ENCODE measurements at regions not wholly inside any gene's neighbourhood (a gene's known extent, or its start where the extent isn't known, plus 50 kb on each side); places are given as distances from the start of the nearest gene placed in this dataset.

DNA sequence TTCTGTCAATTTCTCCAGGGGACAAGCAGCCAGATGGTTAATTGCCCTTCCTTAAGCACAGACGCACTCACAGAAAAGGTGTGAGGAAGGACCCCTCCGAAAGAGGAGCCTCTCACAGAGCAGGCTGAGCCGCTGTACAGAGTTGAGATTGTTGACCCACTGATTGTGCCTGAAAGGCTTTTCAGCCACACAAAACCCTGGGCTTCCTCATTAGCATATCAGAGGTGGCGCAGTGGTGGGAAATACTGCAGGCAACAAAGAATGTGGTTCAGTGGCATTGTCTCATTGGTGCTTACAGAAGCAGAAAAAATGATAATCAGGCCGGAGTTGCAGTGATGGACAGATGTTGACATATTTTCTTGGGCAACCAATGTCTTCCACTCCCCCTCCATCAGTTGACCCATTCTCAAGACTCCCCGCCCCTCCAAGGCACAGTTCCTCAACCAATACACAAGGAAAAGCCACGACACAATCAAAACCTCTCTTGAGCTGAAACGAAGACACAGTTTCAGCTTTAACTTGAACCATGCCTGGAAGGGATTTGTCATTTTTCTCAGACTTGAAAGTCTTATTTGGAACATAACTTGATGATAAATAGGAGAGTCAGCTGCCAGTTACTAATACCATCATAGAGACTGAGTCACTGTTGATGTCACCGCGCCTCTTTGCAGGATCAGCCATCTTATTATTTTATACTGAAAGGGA lies 53.1 kb downstream of the ATXN3L start:
- no peak for DNase-seq (ENCODE audit: low read depth in 2 of 2)

DNA sequence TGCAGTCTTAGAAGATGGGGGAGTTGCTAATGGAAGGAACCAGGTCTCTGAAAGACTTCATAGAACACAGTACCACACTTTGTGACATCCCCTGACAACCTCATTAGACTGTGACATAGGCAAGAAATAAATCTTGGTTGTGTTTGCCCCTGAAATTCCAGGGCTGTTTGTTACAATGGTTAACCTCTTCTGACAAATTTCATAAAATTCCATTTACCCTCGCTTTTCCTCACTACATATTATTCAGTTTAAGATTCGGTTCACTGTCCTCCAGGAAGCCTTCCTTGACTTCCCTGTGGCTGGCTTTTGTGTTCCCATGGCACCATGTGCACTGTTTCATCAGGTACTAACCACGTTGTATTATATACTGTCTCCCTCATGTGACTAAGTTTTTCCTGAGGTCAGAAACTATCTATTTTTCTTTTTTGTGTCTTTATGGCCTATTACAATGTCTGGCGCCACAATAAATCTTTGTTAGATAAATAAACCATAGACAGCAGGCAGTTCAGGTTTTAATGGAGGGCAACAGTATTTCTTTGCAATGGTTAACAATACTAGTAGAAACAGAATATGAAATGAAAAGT lies 54.2 kb downstream of the ATXN3L start:
- DNase-seq (ENCODE audit: low read depth in 2 of 2) = no peak

DNA sequence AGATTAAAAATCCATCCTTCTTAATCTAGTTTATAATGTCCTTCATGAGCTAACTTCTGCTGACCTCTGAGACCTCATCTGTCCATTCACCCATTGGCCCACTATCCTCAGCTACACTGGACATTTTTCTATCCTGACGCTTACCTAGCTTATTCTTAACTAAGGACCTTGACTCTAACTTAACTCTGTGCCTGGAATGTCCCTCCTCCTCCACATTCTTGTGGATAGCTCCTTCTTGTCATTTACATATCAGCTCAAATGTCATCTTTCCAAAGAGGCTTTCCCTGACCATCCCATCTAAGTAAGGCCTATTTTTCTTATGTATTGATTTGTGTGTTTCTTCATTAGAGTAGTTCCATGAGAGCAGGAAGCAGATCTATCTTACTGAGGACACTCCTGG lies 54.7 kb downstream of the ATXN3L start:
- no peak for DNase-seq (ENCODE audit: low read depth in 2 of 2)

DNA sequence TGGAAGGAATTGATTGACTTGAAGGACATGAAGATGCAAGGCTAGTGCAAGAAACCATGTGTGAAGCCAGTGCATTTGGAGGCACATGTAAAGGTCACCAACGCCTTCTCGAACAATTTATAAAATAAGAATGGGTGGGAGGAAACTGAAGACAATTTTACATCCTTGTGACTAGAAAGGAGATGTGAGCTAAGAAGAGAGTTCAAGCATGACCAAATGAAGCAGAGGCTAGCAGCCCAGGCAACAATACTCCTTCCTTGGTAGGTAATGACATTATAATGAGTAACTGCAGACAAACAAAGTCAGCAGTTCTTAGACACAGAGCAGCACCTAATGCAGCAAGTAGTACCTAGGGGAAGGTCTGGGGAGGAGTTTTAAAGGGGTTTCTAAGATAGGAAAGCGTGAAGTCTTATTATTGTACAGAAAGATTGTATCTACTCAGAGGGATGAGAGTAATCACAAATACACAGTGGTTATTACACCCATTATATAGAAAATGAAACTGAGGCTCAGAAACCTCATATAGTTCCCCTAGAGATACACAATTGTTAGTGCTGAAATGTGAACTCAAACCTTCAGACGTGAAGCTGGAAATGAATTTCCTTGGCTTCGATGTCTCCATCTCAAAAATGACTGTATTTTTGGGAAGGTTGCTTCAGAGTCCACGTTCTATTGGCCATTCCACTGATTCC lies 56.1 kb downstream of the ATXN3L start:
- DNase-seq (ENCODE audit: low read depth in 2 of 2) = no peak

DNA sequence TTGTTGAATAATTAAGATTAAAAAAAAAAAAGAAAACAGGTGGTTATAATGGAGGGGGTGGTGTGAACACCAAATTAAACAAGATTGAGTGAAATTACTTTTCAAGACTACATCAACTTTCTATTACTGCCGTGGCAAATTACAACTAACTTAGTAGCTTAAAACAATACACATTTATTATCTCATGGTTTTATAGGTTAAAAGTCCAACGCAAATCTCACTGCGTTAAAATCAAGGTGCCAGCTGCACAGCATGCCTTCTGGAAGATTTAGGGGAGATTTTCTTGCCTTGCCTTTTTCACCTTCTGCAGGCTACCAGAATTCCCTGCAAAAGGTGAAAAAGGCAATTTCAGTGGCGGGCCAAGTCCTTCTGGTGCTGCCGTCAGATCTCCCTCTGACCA lies 58.5 kb downstream of the ATXN3L start:
- no peak for DNase-seq (ENCODE audit: low read depth in 2 of 2)

DNA sequence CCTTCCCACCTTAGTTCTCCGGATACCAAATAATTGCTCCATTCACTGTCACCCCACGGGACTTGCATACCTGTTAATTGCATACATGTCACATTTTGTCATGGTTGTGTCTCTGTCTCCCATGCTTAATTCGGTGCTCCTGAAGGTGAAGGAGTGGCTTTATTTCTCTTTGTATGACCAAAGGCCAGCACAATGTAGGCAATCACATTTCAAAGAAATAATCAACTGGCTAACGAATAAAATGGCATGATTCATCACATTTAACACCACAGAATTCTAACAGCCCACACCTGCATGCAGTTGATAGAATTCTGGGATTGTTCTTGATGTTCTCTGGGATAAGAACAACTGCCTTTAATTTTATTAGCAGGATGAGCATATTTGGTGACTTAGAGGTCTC lies 59.3 kb downstream of the ATXN3L start:
- DNase-seq (ENCODE audit: low read depth in 2 of 2) = no peak

DNA sequence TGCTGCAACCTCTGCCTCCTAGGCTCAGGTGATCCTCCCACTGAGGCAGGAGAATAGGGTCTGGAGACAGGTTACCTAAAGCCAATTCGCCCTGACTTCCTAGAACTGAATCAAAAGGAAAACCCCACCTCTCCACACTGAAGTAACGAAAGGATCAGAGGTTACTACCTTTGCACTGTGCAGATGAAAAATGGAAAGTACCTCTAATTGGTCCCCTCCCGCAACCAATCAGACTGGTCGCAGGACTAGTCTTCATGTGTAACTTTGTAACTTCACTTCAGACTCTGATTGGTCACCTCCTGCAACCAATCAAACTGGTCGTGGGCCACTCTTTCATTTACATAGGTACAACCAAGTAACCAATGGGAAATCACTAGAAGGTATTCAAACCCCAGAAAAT lies 61.1 kb downstream of the ATXN3L start:
- no peak for DNase-seq (ENCODE audit: low read depth in 2 of 2)

DNA sequence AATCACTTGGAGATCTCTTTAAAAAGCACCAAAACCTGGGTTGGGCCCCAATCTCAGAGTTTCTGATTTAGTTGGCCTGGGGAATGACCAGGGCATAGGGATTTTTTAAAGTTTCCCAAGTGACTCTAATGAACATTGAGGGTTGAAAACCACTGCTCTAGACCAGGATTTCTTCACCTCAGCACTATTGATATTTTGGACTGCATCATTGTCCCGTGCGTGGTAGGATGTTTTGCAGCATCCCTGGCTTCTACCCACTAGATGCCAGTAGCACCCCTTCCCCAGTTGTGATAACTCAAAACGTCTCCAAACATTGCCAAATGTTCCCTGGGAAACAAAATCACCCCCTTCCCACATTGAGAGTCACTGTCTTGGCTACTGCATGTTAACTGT lies 61.8 kb downstream of the ATXN3L start:
- no peak for DNase-seq (ENCODE audit: low read depth in 2 of 2)

DNA sequence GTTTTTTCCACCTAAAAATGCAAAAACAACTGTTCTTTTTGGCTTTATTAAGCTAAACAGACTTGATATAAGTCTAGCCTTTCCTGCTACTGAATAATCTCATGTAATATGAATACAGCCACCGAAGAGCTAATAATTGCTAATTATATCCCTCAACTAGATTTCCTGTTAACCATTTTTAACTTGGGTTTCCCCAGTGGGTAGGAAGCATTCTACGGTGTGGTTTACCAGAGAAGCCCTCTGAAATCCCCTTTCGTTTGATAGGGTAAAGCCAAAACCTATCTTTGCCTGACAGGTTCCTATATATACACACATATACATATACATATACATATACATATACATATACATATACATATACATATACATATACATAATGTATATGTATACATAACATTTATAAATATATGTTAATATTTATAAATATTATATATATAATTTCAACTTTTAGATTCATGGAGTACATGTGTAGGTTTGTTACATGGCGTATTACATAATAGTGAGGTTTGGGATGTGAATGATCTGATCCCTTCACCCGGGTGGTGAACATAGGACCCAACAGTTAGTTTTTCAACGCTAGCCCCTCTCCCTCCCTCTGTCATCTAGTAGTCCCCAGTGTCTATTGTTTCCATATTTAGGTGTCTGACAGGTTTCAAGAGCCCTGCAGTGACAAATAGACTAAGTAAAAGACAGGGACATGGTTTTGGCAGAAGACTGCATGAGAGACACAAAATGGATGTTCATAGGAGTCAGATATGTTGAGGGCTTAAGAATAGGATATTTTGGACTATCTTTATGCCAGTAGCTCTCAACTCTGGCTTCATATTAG lies 62.4 kb downstream of the ATXN3L start:
- DNase-seq (ENCODE audit: low read depth in 2 of 2) = no peak

DNA sequence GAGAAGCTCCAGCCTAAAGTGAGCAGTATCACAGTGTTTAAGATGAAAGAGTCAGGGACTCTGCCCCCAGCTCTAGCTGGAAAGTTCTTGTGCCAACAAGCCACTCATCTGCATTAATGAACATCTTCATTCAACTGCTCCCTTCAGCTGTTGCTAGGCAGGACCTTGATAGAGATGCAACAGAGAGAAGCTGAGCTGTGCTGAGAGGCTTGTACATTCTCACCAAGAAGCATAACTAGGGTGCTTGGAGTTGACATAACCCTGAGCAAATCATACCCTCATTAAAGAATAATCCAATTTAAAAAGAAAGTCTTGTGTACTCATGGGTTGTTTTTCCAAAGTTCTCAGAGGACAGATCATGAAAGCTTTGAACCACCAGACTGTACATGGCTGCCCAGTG lies 63.2 kb downstream of the ATXN3L start:
- DNase-seq (ENCODE audit: low read depth in 2 of 2) = no peak

DNA sequence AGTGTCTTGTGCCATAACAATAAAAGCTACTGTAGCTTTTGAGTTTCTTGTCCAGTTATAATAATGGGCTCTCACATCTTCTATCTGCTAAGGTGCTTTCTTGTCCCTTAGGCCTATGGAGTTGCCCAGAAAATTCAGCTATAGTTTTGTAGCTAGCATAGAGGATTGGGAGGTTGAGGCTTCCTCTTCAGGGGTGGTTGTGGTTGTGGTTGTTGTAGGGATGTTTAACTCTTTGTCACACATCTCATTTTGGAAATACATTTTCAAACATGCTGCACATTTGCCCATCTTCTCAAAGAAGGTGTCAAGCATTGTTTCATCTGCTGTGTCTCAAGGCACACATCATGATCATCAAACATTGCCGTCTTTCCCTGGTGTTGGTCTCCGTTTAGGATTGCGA lies 65.0 kb downstream of the ATXN3L start:
- DNase-seq (ENCODE audit: low read depth in 2 of 2) = no peak

DNA sequence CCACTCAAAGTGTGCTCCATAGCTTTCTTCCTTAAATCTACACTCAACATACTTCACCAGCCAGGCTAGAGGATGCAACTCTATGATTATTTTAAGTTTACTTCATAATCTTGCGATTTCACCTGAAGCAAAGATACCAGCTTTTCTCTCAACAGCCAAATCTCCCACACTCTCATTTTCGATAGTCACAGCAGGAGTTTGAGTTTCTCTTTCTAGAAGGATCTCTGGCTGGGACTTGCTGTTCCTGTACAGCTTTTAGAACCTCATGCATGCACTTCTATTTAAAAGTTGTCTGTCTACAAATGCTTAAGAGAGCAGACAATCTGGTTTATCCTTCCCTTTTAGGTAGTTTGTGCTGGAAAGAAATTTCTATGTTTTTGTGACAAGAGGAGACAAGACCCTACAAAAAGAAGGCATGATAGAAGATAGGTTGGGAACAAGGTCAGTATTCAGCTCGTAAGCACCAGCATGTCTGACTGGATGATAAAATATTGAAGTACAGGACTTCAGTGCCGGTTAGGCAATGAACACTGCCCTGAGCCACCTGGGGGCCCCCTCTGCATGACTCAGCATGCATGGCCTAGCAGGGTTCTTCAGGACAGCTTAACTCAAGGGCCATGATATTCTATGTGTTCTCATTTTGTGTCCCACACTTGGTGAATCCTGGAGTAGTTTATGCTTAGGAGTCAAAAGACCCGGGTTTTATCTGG lies 65.6 kb downstream of the ATXN3L start:
- DNase-seq (ENCODE audit: low read depth in 2 of 2) = no peak

DNA sequence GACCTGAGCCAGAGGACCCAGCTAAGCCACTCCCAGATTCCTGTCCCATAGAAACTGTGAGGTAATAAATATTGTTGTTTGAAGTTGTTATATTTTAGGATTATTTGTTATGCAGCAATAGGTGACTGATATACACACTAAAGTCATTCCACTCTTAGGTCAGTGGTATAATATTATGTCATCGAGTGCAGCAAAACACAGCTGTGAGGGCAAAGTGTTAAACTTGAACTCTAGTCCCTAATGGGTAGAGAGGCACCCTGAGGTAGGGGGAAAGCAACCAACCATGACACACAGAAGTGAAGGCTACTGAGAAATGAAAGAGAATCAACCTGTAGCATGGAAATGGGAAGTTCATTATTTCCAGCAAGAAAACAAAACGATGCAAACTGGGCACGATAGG lies 66.6 kb downstream of the ATXN3L start:
- no peak for DNase-seq (ENCODE audit: low read depth in 2 of 2)

DNA sequence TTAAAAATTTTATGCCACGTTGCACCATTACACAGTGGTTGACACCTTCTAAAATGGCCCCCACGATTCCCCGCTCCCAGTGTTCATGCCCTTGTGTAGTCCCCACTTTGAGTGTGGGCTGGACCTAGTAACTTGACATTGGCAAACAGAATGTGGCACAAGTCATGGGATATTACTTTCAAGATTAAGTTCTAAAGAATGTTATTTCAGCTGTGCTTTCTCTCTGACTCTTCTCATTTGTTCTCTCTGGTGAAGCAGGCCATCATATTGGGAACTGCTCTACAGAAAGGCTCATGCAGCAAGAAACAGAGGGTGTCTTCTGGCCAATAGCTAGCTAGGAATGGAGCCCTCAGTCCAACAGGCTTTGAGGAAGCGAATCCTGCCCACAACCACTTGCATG lies 67.1 kb downstream of the ATXN3L start:
- DNase-seq (ENCODE audit: low read depth in 2 of 2) = no peak

DNA sequence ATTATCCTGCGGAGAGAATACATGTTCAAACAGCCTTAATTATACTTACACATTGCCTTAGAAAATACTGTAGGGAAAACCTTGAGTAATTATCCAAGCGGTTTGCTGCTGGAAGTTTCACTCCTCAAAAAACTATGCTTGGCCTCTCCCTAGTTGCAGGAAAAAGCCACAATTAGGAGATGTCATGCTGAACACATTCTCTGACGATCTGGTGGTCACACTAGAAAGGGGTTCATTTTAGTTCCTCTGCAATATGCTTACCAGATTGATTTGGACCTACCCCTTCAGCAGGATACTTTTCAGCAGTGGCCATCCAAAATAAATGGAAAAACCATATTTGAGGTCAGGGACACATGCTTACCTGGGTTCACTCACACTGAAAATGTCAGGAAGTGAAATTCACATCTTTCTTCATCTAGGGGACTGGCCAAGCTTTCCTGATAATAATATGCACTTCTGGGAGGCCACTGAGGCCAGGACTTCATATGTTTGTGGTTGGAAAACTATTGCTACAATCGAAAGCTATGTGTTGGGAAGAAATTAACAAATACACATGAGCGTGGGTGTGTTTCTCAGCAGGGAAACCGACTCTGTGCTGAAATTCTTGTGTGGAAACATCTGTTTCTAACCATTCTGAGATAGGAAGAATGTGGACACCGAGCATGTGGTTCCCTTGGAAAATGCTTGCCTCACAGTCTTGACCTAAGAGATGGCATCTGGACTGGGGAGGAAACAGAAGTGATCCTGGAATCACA lies 68.8 kb downstream of the ATXN3L start:
- DNase-seq (ENCODE audit: low read depth in 2 of 2) = no peak

DNA sequence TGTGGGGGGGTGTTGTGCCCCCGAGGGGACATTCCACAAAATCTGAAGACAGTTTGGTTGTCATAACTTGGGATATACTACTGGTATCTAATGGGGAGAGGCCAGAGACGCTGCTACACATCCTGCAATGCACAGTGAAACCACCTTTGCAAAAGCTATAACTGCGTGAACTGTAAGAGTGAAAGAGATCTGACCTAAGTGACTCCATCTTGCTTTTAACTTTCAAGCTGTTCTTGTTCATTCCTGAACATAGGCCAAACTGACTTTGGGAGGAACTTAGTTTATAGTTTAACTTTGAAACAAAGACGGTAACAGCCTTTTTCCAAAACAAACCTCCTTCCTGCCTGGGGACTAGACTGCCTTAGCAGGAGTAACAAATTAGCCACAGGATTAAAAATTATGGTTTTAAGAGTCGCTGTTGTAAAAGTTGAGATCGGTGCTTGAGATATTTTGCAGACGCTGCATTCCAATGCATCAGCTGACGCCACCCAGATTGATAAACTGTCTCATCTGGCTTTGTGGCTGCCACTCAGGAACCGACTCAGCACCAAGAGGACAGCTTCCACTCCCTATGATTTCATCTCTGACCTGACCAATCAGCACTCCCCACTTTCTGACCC lies 70.9 kb downstream of the ATXN3L start:
- DNase-seq (ENCODE audit: low read depth in 2 of 2) = no peak

DNA sequence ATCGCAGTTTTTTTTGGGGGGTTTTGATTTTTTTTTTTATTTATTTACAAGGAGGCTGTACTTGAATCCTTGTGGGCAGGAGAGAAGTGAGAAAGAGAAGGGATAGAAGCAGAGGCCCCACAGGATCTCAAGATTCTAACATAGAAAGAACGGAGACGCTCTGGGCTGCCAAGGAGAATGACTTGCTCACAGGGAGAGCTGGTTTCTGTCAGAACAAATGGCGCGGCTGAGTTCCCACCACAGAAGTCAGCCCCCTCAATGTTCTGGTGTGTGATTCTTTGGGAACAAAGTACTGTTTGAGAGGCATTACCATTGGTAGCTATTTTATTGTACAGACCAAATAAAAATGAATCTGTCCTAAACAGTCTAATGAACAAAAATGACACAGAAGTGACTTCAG lies 80.6 kb downstream of the ATXN3L start:
- no peak for DNase-seq (ENCODE audit: low read depth in 2 of 2)

DNA sequence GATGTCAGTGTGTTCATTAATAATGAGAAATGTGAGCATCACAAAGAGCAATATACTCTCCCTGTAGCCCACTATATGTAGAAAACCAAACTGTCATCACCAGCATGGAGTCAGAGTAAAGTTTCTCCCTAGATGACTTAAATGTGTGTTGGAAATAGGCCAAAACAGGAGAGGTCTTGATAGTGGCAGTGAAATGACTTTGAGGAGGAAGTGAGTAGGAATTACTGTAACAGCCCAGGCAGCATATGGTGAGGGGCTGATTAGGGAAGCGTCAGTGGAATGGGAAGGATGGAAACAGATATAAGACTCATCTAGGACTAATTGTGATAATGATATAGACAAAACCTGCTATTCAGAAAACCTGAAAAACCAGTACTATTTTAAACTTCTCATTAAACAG lies 83.9 kb downstream of the ATXN3L start:
- no peak for DNase-seq (ENCODE audit: low read depth in 2 of 2)

DNA sequence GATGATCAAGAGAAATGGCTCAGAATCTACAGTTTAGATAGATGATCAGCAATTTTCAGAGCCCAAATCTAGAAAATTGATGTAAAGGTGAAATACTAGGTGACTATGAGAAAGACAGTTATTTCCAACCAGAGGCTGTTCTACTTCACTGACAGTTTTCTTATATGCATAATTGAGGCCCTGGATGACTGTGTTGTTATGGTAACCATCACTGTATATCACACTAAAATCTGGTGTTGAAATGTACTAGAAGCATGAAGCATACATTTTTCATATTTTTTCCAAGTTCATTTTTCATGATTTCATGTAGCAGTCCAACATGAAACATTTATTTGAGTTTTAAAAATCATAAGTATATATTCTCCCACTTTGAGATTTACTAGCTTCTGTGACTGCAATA lies 87.4 kb downstream of the ATXN3L start:
- no peak for DNase-seq (ENCODE audit: low read depth in 2 of 2)

DNA sequence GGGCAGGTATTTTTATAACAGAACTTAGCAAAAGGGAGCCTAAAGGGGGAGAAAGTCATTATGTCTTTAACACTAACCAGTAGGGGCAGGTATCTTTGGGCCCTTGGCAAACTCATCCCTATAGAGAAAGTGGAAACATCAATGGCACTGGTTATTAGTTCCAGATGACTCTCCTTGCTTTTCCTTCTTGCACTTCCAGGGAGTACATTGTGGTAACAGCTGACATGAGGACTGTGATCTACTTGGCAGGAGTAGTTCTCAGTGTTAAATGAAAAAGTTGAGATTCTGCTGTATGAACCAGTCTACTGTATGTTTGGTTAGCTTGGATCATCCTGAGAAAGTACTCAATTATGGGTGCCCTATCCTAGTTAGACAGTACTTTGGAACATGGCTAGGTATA lies 93.6 kb downstream of the ATXN3L start:
- DNase-seq (ENCODE audit: low read depth in 2 of 2) = no peak

All from stimulated activated CD8-positive, alpha-beta memory T cell treated with anti-CD3 and anti-CD28 coated beads, Interleukin-2, amount 100 ng/mL, for 1 hour (primary cell).